Activated CD8-positive, alpha-beta memory T cell treated with anti-CD3 and anti-CD28 coated beads for 36 hours (primary cell): ENCODE measurements at regions not wholly inside any gene's neighbourhood (a gene's known extent, or its start where the extent isn't known, plus 50 kb on each side); places are given as distances from the start of the nearest gene placed in this dataset.
"Not testable (repeated sequence)": the region's sequence is repeated elsewhere in the genome, so short reads cannot be mapped to it uniquely, and the experiment has no call there.

Source experiments
- CTCF ChIA-PET: fragments of 350-600 bp; sonication (Branson Sonifier 250); formaldehyde crosslinking; loops from one replicate; lab custom pipeline; 2021; ENCODE audit warnings: antibody characterized with exemption; lab: Charles Lee
- POLR2A ChIA-PET: fragments of 350-600 bp; sonication (Branson Sonifier 250); formaldehyde crosslinking; loops from one replicate; lab custom pipeline; 2021; ENCODE audit warnings: antibody characterized with exemption; lab: Charles Lee

DNA sequence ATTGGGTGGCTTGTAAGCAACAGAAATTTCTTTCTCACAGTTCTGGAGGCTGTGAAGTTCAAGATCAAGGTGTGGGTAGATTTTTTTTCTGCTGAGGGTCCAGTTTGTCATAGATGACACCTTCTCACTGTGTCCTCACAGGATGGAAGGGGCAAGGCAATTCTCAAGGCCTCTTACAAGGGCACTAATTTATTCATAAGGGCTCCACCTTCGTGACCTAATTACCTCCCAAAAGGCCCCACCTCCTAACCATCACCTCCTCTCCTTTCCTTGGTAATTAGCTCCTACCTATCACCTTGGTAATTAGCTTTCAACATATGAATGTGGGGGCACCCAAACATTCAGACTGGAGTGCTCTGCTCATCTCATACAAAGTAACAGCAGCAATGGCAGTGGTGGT, 92.3 kb upstream of the CD44 start:
- POLR2A ChIA-PET, result interaction anchor here (1.0 kb wide), 2 partner anchors 15 to 93 kb away, joined by 3 read pairs; no protein-coding TSS in a partner anchor
- CTCF ChIA-PET, result interaction anchor here (1.0 to 1.6 kb wide), 2 partner anchors 14 to 32 kb away, joined by 3 to 4 read pairs; no protein-coding TSS in a partner anchor

DNA sequence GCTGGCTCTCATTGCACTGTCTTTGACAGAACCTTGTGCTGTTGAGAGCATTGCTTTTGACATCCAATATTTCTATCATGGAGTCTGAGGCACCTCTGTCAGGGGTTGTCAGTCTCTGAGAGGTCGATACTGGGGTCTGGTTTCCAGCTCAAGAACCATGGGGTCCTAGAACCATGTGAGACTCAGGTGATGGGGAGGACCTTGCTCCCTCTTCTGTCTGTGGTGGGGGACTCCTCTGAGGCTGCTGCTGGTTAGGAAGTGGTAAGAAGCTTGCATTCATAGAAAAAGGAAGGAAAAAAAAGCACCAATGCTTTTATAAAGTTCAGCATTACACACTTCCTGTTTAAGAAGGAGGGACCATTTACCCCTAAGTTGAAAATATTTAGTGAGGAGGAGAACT, 91.8 kb upstream of the CD44 start:
- POLR2A ChIA-PET, result interaction anchor here (0.8 to 1.0 kb wide), 3 partner anchors 16 to 92 kb away, joined by 3 to 4 read pairs (median 3); no protein-coding TSS in a partner anchor
- CTCF ChIA-PET, result interaction anchor here (1.0 to 1.6 kb wide), 2 partner anchors 13 to 31 kb away, joined by 3 to 4 read pairs; no protein-coding TSS in a partner anchor

DNA sequence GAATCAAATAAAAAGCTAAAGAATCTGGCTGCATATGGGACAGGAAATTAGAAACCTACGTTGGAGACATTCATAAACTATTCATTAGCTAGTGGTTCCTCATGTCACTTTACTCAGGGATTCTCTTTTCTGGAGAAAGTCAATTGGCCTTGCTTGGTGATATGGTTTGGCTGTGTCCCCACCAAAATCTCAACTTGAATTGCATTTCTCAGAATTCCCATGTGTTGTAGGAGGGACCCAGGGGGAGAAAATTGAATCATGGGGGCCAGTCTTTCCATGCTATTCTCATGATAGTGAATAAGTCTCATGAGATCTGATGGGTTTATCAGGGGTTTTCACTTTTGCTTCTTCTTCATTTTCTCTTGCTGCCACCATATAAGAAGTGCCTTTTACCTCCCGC, 91.2 kb upstream of the CD44 start:
- POLR2A ChIA-PET, result interaction anchor here (0.8 to 1.0 kb wide), 3 partner anchors 16 to 92 kb away, joined by 3 to 4 read pairs (median 3); no protein-coding TSS in a partner anchor
- CTCF ChIA-PET, result interaction anchor here (1.0 kb wide), 1 partner anchor 31 kb away, joined by 3 read pairs; no protein-coding TSS in a partner anchor

DNA sequence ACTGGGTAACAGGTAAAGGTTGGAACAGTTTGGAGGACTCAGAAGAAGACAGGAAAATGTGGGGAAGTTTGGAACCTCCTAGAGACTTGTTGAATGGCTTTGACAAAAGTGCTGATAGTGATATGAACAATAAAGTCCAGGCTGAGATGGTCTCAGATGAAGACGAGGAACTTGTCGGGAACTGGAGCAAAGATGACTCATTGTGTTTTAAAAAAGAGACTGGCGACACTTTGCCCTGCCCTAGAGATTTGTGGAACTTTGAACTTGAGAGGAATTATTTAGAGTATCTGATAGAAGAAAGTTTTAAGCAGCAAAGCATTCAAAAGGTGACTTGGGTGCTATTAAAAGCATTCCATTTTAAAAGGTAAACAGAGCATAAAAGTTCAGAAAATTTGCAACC, 90.6 kb upstream of the CD44 start:
- POLR2A ChIA-PET, CTCF ChIA-PET: not testable (repeated sequence)

DNA sequence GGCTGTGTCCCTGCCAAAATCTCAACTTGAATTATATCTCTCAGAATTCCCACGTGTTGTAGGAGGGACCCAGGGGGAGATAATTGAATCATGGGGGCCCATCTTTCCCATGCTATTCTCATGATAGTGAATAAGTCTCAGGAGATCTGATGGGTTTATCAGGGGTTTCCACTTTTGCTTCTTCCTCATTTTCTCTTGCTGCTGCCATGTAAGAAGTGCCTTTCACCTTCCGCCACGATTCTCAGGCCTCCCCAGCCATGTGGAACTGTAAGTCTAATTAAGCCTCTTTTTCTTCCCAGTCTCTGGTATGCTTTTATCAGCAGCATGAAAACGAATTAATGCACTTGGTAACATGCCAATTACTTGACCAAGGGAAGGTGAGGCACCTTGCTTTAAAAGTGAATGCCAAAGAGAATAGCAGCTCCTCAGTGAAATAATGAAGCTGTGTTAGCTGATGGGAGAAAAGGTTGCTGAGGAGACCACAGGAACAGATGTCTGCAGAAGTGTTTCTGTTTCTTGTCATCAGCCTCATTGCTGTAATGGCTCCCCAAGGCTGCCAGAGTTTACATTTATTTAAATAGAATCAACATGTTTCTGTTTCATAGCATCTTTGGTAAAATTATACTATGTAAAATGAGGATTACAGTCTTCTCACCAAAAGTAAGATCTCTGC, 89.0 kb upstream of the CD44 start:
- ChIA-PET CTCF (interaction anchor here (1.0 to 1.4 kb wide), 3 partner anchors 14 to 180 kb away, joined by 3 read pairs; no protein-coding TSS in a partner anchor), POLR2A (no interaction called here)

DNA sequence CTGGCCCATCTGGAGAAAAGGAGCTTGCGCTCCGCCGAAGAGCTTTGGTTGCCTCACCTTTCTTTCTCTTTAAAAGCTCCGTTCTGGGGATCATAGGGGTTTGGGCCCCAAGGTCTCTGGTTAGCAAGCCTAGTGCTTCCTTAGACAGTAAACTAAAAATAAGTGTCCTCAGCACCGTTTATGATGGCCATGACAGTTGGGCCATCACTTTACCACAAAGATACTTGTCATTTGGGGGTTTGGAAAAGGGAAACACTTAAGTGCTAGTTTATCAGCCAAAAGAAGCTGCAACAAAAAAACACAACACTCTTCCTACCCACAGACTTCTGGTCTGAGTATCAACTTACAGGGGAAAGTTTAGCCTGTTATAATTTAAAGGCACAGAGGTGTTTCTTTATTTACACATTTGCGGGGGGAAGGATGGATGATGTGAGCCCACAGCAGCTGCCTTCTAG, 88.4 kb upstream of the CD44 start:
- POLR2A ChIA-PET, result no interaction called here
- CTCF ChIA-PET, result interaction anchor here (1.0 to 1.4 kb wide), 3 partner anchors 13 to 179 kb away, joined by 3 read pairs; no protein-coding TSS in a partner anchor

DNA sequence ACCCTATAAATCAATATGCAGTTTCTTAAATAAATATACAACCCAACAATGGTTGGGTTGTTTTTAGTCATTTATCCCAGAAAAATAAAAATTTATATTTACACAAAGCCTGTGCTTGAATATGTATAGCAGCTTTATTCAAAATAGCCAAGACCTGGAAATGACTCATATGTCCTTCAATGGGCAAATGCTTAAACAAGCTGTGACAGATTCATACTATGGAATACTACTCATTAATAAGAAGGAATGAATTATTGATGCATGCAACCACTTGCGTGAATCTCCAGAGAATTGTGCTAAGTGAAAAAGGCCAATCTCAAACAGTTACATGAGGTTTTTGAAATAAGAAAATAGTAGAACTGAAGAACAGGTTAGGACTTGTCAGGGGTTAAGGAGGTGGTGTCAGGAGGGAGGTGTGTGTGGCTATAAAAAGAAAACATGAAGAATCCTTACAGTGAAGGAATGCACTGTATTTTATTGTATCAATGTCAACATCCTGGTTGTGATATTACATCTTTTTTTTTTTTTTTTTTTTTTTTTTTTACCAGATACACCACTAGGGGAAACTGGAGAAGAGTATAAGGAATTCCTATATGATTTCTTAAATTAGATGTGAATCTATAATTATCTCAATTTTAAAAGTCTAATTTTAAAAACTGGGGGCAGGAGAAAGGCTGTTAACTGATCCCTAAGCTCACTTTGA, 82.4 kb upstream of the CD44 start:
- ChIA-PET POLR2A (no interaction called here), CTCF (interaction anchor here (0.7 to 1.2 kb wide), 2 partner anchors 10 to 11 kb away, joined by 3 to 4 read pairs; no protein-coding TSS in a partner anchor)

DNA sequence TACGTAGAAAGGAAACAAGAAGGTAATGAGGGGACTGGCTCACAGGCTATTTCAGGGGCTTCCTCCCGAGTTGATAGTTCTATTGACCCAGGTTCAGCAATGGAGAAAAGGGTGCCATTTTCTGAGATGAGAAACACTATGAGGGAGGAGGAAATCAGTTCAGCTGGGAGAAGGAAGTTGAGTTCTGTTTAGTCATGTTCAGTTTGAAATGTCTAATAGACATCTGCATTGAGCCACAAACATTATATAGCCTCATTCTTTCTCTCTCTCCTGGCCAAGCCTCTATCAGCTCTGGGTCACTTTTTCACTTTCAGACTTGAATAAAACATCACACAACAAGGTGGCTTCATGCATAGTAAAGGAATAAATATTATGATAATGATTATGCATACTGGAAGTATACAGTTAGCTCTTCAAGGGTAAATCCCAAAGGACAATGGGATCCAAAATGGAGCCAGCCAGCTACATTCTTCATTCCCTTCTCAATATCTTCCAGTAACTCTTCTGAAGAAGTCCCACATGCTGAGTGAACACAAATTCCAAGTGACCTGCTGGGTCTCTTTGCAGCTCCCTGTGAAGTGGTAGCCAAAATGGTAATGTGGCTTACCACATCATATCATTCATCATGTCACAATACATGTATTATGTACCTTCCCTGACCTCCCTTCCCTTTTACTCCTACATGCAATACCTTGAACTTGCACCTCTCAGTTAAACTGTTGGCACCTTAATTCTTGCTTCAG, 80.9 kb upstream of the CD44 start:
- ChIA-PET CTCF (no interaction called here), POLR2A (no interaction called here)

DNA sequence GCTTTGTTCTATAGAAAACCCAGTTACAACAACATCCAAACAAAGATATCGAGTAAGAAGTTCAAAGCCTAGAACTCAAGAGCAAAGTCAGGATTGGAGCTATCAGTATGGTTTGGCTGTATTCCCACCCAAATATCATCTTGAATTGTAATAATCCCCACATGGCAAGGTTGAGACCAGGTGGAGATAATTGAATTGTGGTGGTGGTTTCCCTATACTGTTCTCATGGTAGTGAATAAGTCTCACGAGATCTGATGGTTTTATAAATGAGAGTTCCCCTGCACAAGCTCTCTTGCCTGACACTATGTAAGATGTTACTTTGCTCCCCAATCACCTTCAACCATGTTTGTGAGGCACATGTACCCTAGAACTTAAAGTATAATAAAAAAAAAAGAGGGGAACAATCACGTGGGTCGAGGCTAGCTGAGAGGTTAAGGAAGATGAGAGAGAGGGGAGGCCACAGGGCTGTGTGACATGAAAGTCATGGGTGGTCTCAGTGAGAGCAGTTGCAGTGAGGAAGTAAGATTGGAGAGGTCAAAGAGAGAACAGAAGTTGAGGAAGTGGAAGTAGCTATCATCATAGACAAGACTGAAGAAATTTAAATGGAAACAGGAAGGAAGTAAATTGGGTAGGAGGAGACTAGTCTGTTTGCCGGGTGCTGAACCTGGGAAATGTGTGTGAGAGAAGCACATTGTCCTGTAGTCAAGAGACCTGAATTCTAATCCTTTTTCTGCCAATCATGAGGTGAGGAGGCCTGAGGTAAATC, 80.1 kb upstream of the CD44 start:
- POLR2A ChIA-PET, result no interaction called here
- CTCF ChIA-PET, result no interaction called here

DNA sequence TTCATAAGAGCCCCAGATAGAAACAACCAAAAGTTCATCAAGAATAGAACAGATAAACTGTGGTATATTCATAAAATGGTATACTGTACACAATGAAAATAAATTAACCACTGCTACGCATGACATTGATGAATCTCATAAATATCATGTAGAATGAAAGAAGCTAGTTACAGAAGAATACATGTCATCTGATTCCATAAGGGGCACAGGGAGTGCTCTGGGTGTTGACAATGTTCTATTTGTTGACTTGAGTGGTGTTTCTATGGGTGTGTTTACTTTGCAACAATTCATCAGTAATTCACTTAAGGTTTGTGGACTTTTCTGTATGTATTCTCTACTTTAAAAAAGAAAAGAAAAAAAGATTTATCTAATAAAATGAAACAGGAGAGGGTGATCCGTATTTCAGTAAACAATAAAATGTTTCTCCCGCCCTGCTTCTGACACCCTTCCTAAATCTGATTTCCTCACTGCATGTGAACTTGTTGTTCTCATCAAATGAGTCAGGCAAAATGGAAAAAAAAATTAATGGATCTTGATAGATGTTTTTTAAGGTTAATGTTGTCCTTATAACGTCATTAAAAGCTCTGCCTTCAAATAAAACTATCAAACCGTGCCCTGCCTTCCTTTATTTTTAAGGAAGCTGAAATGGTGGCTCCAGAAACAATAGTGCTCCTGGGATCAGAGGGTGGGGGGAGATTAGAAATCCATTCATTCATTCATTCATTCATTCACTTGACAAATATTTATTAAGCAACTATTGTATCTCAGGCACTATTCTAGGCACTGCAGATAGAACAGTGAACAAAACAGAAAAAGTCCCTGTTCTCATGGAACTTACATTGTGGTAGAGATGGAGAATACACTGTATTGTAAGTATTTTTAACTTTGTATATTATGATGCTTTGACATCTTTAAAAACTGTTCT, 77.2 kb upstream of the CD44 start:
- CTCF ChIA-PET, result no interaction called here
- POLR2A ChIA-PET, result no interaction called here

DNA sequence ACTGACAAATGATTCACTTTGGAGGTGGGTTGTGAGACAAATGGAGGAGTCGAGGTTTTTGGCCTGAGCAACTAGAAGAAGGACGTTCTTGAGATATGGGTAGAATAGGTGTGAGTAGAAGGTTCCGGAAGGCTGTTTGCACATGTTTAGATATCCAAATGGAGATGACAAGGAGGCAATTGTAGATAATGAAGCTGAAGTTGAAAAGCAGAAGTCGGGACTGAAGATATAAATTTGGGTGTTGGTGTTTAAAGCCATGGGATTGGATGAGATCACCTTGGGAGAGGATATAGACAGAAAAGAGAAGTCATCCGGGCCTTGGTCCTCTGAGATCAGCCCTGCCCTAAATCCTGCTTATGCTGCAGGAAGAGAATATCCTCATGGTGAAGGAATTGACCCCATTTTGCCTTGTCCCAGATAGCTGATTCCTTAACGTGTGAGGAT, 75.5 kb upstream of the CD44 start:
- ChIA-PET POLR2A (no interaction called here), CTCF (interaction anchor here (0.9 to 1.6 kb wide), 2 partner anchors 13 to 60 kb away, joined by 3 read pairs; no protein-coding TSS in a partner anchor)

DNA sequence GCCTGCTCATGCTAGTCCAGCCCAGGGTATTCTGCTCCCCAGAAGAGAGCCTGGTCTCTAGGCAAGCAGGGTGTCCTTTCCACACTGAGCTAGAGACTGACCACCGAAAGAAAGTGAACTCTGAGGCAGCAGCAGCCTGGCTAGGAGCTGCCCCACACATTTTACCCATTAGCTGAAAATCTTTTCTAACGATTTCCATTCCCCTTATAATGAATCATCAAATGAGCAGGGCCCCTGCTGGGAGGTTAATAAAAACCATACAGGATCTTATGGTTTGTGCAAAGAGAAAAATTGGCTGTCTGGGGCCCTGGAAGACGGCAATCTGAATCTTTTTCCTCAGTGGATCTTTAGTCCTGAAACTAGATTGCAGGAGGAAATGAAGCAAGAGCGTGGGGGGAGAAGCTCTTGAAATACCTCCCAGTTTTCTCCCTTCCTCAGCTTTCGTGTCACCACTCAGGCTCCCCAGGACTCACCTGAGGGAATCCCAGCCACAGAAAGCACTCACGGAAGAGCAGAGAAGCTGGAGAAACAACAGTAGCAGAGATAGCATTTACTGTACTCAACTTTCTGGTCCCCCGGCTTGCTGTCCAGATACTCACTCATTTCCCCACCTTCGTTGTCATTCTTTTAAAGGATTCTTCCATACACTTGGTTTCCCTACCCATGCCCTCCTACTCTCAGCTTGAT, 74.7 kb upstream of the CD44 start:
- ChIA-PET POLR2A (interaction anchor here (1.4 kb wide), 1 partner anchor 17 kb away, joined by 4 read pairs; no protein-coding TSS in a partner anchor), CTCF (interaction anchor here (0.9 to 1.6 kb wide), 2 partner anchors 14 to 61 kb away, joined by 3 read pairs; no protein-coding TSS in a partner anchor)

DNA sequence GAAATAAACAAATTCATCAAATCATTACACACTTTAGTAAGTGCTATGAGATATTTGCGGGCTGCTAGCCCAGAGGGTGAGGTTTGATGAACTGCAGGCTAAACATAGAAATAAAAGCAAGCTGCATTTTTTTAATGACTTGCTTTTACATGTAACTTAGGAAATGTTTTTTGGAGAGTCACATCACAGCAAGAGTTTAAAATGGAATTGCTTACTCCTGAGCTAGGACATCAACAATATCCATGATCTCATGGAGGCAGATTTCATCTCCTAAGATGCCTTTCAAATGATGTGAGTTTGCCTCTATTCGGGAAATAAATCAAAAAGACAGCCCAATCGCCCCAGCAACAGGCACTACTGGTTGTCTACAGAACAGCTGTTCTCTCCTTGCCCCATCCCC, 73.4 kb upstream of the CD44 start:
- ChIA-PET CTCF (interaction anchor here (0.6 to 1.5 kb wide), 3 partner anchors 9 to 24 kb away, joined by 3 to 4 read pairs (median 3); no protein-coding TSS in a partner anchor), POLR2A (interaction anchor here (1.4 kb wide), 1 partner anchor 18 kb away, joined by 4 read pairs; no protein-coding TSS in a partner anchor)

DNA sequence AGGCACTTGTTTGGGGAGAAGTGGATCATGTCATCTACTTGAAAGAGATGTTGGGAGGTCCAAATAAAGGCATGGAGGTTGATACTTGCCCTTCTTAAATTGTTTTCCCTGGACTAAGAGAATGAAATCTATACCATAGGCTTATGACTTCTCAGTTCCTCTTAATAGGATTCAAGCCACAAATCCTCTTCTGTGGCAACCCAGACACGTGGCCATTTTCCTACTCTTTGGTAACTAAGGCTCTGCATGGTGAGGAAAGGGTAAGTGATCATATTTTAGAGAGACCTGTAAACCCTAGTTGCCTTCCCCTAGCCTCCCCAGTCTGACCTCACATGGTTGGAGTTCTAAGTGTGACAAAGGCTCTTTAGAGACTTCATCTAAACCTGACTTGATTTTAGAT, 72.9 kb upstream of the CD44 start:
- ChIA-PET POLR2A (interaction anchor here (1.4 kb wide), 1 partner anchor 18 kb away, joined by 4 read pairs; no protein-coding TSS in a partner anchor), CTCF (interaction anchor here (0.6 to 1.5 kb wide), 3 partner anchors 9 to 25 kb away, joined by 3 to 4 read pairs (median 3); no protein-coding TSS in a partner anchor)

DNA sequence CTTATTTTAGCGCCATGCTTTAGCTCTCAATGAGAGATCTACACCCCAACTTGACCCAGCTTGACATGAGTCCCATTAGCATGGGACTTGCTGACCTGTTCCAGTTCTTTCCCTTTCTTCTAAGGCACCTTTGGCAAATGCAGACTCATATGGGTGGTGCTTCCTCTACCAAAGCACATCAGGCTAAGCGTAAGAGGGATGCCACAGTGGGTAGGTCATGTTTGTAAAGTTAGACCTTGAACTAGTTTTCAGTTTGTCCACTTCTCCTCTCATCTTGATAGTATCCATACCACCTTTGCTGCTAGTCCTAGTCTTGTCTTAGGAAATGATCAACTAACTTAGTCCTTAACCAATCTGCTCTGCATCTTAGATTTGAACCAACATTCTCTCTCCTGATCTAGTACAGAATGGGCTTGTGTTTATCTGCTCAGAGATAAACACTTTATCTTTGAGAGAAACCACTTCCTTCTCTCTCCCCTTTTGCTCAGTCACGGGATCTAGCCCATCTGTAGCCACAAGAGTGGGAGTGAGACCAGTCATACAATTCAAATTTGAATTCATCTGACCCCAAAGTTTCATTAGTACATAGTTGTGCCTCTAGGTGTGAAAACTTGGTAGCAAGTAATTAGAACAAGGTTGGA, 72.1 kb upstream of the CD44 start:
- ChIA-PET POLR2A (interaction anchor here (0.5 to 1.0 kb wide), 2 partner anchors 33 to 73 kb away, joined by 3 read pairs; no protein-coding TSS in a partner anchor), CTCF (interaction anchor here (0.9 to 1.5 kb wide), 4 partner anchors 10 to 119 kb away, joined by 3 to 4 read pairs (median 3); no protein-coding TSS in a partner anchor)

DNA sequence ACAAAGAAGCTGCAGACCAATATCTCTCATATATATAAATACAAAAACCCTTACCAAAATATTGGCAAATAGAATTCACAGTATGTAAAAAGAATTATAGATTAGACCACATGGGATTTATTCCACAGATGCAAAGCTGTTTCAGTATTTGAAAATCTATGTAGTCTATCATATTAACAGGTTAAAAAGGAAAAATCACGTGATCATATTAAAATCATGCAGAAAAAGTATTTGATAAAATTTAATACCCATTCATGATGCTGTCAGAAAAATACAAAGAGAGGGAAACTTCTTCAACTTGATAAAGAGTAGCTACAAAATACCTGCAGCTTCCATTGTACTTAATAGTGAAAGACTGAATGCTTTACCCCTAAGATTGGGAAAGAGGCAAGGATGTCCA, 67.2 kb upstream of the CD44 start:
- POLR2A ChIA-PET, result interaction anchor here (0.6 kb wide), 1 partner anchor 69 kb away, joined by 5 read pairs; no protein-coding TSS in a partner anchor
- CTCF ChIA-PET, result interaction anchor here (0.8 kb wide), 1 partner anchor 82 kb away, joined by 3 read pairs; no protein-coding TSS in a partner anchor
